Hematopoietic multipotent progenitor cell treated with erythropoietin and hydrocortisone succinate and interleukin-3 and kit ligand, for 15 days (in vitro differentiated cells): ENCODE measurements at regions not wholly inside any gene's neighbourhood (a gene's known extent, or its start where the extent isn't known, plus 50 kb on each side); places are given as distances from the start of the nearest gene placed in this dataset.

Experiments
- DNase-seq: peaks from one replicate; pipeline ENCODE4 v3.0.0-alpha.2; 2015; ENCODE audit warnings: low spot score

GRCh38 chr4:149121023-149121404 lies 678.8 kb upstream of the NR3C2 start:
- DNase-seq = no peak

GRCh38 chr4:149120331-149121022 lies 678.3 kb upstream of the NR3C2 start:
- DNase-seq = no peak

GRCh38 chr4:149116806-149117205 lies 674.6 kb upstream of the NR3C2 start:
- no peak for DNase-seq

- no peak for DNase-seq
Measured at GRCh38 chr4:149113804-149114430, 671.7 kb upstream of the NR3C2 start.

- DNase-seq = no peak
Measured at GRCh38 chr4:149112109-149112508, 669.9 kb upstream of the NR3C2 start.

- DNase-seq = no peak
Measured at GRCh38 chr4:149110481-149110880, 668.3 kb upstream of the NR3C2 start.

- DNase-seq = no peak
Measured at GRCh38 chr4:149108626-149109025, 666.4 kb upstream of the NR3C2 start.

- DNase-seq = no peak
Measured at GRCh38 chr4:149102765-149103164, 660.6 kb upstream of the NR3C2 start.

- DNase-seq = no peak
Measured at GRCh38 chr4:149101649-149102048, 659.4 kb upstream of the NR3C2 start.

- DNase-seq = no peak
Measured at GRCh38 chr4:149095811-149096210, 653.6 kb upstream of the NR3C2 start.

GRCh38 chr4:149095001-149095400 lies 652.8 kb upstream of the NR3C2 start:
- no peak for DNase-seq

GRCh38 chr4:149084144-149084543 lies 641.9 kb upstream of the NR3C2 start:
- DNase-seq = no peak

GRCh38 chr4:149077181-149077580 lies 635.0 kb upstream of the NR3C2 start:
- DNase-seq = peak; percentile 7

GRCh38 chr4:149076401-149076800 lies 634.2 kb upstream of the NR3C2 start:
- DNase-seq = no peak

- no peak for DNase-seq
Measured at GRCh38 chr4:149072384-149072783, 630.2 kb upstream of the NR3C2 start.

GRCh38 chr4:149065753-149066152 lies 623.5 kb upstream of the NR3C2 start:
- no peak for DNase-seq

GRCh38 chr4:149062997-149063396 lies 620.8 kb upstream of the NR3C2 start:
- no peak for DNase-seq

- no peak for DNase-seq
Measured at GRCh38 chr4:149057594-149057993, 615.4 kb upstream of the NR3C2 start.

GRCh38 chr4:149056615-149057014 lies 614.4 kb upstream of the NR3C2 start:
- DNase-seq = no peak

GRCh38 chr4:149055624-149056023 lies 613.4 kb upstream of the NR3C2 start:
- DNase-seq = no peak

- no peak for DNase-seq
Measured at GRCh38 chr4:149050840-149051239, 608.6 kb upstream of the NR3C2 start.

GRCh38 chr4:149048451-149049143 lies 606.4 kb upstream of the NR3C2 start:
- no peak for DNase-seq

- DNase-seq = no peak
Measured at GRCh38 chr4:149047368-149047767, 605.2 kb upstream of the NR3C2 start.
